SK-N-DZ (cell line): ENCODE measurements at regions not wholly inside any gene's neighbourhood (a gene's known extent, or its start where the extent isn't known, plus 50 kb on each side); places are given as distances from the start of the nearest gene placed in this dataset.

Experiments used
- DNase-seq: peaks from one replicate; pipeline ENCODE4 v3.0.0-alpha.2; 2015; ENCODE audit warnings: low spot score

DNA sequence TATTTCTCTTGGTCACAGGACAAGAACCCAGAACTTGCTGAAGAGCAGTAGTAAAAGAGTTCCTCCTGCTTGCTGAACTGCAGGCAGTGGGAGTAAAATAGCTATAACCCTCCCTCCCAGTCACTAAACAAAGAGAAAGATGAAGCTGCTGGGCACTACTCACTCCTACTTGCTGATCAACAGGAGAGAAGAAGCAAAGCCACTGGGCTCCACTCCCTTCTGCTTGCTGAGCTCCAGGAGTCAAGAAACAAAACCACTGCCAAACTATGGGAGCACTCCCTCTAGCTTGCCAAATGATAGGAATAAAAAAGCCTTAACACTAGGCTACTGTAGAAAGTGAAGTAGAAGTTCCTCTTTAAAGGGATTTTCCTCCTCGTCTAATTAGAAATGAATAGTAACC is 155.3 kb downstream of the RASSF9 start:
- DNase-seq: no peak

- DNase-seq: no peak
Observed at GRCh38 chr12:85681333-85681732, 154.9 kb downstream of the RASSF9 start.

GRCh38 chr12:85683051-85683450 is 153.2 kb downstream of the RASSF9 start:
- no peak for DNase-seq

DNA sequence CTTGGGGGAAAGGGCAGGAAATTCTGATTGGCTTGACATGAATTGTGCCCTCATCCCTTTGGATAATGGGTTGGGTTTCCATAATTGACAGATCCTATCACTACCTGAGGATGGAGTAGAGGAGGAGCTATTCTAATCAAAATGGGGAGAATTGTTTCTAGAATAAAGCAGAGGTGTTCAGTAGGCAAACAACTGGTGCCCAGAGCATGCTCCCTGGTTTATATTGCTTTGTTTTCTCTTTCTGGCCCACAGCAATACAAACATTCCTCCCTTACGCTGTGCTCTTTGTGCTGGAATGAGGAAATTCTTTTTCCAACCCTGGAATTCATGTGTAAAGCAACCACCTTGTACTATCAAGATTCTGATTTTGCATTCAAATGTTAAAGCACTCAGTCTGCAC is 147.4 kb downstream of the RASSF9 start:
- DNase-seq: no peak

GRCh38 chr12:85690146-85690545 is 146.1 kb downstream of the RASSF9 start:
- no peak for DNase-seq

- DNase-seq: no peak
Observed at GRCh38 chr12:85693093-85693665, 143.0 kb downstream of the RASSF9 start.

- no peak for DNase-seq
Observed at GRCh38 chr12:85695097-85695715, 141.0 kb downstream of the RASSF9 start.

- DNase-seq: no peak
Observed at GRCh38 chr12:85697003-85697402, 139.2 kb downstream of the RASSF9 start.

DNA sequence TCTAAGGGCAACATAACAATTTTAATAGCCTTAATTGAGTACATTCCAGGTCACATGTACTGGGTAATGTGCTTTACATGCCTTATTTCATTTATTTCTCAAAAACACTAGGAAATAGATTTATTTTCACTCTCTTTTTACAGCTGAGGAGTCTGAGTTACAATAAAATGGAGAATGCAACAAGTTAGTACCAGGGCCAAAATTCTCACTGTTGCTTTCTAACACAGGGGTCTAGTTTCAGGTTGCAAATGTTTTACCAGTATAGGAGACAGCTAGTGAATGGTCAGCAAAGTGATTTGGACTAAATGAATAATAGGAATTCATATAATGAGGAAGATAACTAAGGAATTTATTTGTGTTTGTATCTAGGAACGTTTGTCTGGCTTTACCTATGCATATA is 137.3 kb downstream of the RASSF9 start:
- no peak for DNase-seq

GRCh38 chr12:85708775-85709174 is 127.4 kb downstream of the RASSF9 start:
- no peak for DNase-seq

GRCh38 chr12:85711735-85712390 is 124.3 kb downstream of the RASSF9 start:
- DNase-seq: no peak

GRCh38 chr12:85713373-85713772 is 122.8 kb downstream of the RASSF9 start:
- no peak for DNase-seq

GRCh38 chr12:85714425-85714824 is 121.8 kb downstream of the RASSF9 start:
- DNase-seq: no peak

DNA sequence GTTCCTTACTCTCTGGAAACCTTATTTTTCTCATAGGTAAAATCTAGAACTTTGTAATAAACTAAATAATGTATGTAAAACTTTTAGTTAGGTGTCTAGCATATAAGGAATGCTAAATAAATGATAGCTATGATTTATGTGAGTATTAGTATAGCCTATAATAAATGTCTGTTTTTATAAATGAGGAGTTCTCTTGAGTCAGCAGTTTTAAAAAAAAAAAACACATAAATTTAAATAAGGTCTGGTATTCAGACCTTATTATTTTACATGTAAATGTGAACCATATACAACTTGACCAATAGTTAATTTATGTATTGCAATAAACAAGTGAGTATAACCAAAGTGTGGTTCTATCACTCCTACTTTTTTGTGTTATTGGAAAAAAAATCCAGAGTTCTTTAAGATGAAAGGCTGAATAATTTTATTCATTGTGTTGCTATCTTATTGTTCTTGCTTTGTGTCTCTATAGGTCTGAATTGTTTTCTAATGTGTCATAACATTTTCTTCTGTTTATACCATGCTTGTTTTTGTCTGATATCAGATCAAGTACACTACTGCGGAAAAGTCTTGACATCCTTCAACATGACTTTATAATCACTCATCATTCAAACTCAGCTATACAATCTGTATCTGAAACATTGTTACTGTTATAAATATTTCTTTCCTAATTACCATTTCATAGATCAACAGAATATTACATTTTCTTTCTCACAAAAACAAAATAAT is 115.7 kb downstream of the RASSF9 start:
- no peak for DNase-seq

- no peak for DNase-seq
Observed at GRCh38 chr12:85725991-85726390, 110.2 kb downstream of the RASSF9 start.

DNA sequence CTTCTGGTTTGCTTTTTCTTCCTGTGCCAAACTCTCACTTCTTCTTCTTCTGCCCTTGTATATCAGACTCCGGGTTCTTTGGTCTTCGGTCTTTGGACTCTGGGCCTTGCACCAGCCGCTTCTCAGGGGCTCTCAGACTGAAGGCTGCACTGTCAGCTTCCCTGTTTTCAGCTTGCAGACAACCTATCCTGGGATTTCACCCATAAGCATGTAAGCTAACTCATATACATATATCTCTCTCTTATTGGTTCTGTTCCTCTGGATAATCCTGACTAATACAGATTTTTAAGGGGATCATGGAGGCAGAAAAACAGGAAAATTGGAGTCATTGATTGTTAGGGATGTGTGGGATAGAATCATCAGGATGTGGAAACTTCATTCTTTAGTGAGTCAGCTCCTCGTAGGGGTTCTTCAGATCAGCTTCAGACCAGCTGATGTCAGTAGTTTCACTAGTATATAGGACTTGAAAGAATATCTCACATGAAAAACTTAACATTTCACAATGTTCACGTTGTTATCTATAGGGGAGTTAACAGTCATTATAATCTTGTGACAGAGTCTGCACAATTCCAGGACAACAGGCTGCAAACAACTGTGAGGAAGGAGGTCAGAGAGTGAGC is 102.9 kb downstream of the RASSF9 start:
- DNase-seq: no peak

GRCh38 chr12:85733984-85734383 is 102.2 kb downstream of the RASSF9 start:
- DNase-seq: no peak

DNA sequence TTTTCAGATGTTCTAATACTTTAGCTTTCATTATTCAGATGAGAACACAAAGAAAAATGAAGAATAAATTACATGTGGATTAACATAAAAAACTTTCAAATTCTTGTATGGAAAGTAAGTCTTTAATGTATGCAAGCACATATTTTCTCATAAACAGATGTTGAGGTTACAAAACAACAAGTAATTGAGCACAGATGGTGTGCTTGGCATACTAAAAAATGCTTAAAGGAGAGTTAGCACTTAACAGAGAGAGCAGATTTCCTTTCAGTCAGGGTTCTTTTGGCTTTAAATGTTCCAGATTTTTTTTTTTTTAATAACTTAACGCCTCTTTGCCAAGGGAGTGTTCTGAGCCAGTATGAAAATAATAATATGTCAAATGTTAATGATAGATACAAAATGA is 96.0 kb downstream of the RASSF9 start:
- DNase-seq: no peak

DNA sequence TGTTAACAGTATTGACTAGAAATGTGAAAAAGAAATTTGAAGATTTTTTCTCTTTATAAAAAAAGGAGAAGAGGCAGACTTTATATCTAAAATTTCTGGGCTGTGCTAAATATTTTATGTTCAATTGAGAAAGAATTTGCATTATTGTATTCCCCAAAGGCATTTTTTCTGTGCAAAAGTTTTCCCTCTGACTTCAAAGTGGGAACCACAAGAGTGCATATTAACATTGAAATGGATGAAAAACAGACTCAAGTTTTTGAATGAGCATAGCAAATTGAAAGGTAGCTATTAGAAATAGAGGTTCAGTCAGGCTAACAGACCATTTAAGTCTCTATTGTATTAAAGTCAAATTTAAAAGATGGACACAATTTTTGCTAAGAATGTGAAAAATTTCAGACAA is 95.2 kb downstream of the RASSF9 start:
- no peak for DNase-seq

GRCh38 chr12:85747941-85748495 is 88.2 kb downstream of the RASSF9 start:
- DNase-seq: no peak
